Adrenal gland (tissue), 9 donors: ENCODE measurements at regions not wholly inside any gene's neighbourhood (a gene's known extent, or its start where the extent isn't known, plus 50 kb on each side); places are given as distances from the start of the nearest gene placed in this dataset.

Experiments used
- DNase-seq, 7 donors: peaks; one replicate each; pipeline ENCODE4 v3.0.0-alpha.2; 2019 to 2020
- H3K27ac ChIP-seq, 5 donors: fragments of 200-600 bp; sonication (generic) in 4 of 5; 1 replicate in 3 of 5; 2 replicates in 2 of 5; pipeline versions ENCODE4 v1.5.1 to v1.8.0; 2016 to 2020; ENCODE audit warnings: mild to moderate bottlenecking in 1 of 5
- H3K27me3 ChIP-seq: fragments of 200-600 bp; 2 replicates; pipeline ENCODE4 v1.8.0; 2021
- H3K36me3 ChIP-seq, 2 donors: fragments of 200-600 bp; replicated peaks in 1 of 2; 1 replicate in 1 of 2; 2 replicates in 1 of 2; pipeline versions ENCODE4 v1.5.1 to v1.8.0; 2018 to 2022
- H3K4me1 ChIP-seq, 2 donors: fragments of 200-600 bp; replicated peaks in 1 of 2; 1 replicate in 1 of 2; 2 replicates in 1 of 2; pipeline versions ENCODE4 v1.5.1 to v1.8.0; 2018 to 2021
- H3K4me3 ChIP-seq, 4 donors: fragments of 200-600 bp; sonication (generic) in 3 of 4; one replicate each; pipeline ENCODE4 v1.5.1; 2016 to 2018
- H3K9me3 ChIP-seq, 3 donors: fragments of 200-600 bp; sonication (generic) in 1 of 3; replicated peaks in 1 of 3; 1 replicate in 2 of 3; 2 replicates in 1 of 3; pipeline versions ENCODE4 v1.5.1 to v1.8.0; 2016 to 2021
- POLR2A ChIP-seq, 2 donors: fragments of 450-650 bp; IDR thresholded peaks; one replicate each; pipeline ENCODE4 v1.6.1; 2017; ENCODE audit warnings: antibody characterized with exemption in 2 of 2, mild to moderate bottlenecking in 2 of 2, moderate library complexity in 1 of 2
- WGBS, 4 donors: extraction: QIAGEN DNeasy Blood & Tissue Kit in 2 of 4; methylation state at CpG; one replicate each; pipeline versions ENCODE4 v1.1.5 to v1.1.7; 2013 to 2017; 5-methylcytosine and 5-hydroxymethylcytosine counted together
- intact Hi-C, 2 donors: fragments of 100-400 bp; cut with DNase I; formaldehyde crosslinking; loops; one replicate each; pipeline versions ENCODE4 v1.14.1 to v1.15.0; 2022 to 2023
- TF ChIP-seq, protein P1 (sequence below), 6 experiments: fragments of 450-650 bp in 4 of 6; fragments of 200-600 bp in 2 of 6; sonication (generic) in 1 of 6; IDR thresholded peaks; 1 replicate in 5 of 6; 2 replicates in 1 of 6; pipeline versions ENCODE4 v1.5.1 to v1.8.0; 2016 to 2021; ENCODE audit warnings: antibody characterized with exemption in 6 of 6, mild to moderate bottlenecking in 2 of 6, moderate library complexity in 1 of 6
- donor health status: healthy with polysubstance abuse.
- donor health status: Bipolar disorder and iron deficiency.
- donor health status: DM: yes; HTN: yes; CAD: no.
- donor health status: DM: no; HTN: no; CAD: no.
- donor health status: DM: no; HTN: no; CAD: no.

- DNase-seq, result no peak
- no peaks in the 10 kb centered on the region for H3K27me3 ChIP-seq
- WGBS, 4 donors, result 90 to 100% (median 92%) methylated on average over 1 of the region's 1 CpG
- no peaks in the 10 kb centered on the region for H3K36me3 ChIP-seq
- TF ChIP-seq, protein P1, sequence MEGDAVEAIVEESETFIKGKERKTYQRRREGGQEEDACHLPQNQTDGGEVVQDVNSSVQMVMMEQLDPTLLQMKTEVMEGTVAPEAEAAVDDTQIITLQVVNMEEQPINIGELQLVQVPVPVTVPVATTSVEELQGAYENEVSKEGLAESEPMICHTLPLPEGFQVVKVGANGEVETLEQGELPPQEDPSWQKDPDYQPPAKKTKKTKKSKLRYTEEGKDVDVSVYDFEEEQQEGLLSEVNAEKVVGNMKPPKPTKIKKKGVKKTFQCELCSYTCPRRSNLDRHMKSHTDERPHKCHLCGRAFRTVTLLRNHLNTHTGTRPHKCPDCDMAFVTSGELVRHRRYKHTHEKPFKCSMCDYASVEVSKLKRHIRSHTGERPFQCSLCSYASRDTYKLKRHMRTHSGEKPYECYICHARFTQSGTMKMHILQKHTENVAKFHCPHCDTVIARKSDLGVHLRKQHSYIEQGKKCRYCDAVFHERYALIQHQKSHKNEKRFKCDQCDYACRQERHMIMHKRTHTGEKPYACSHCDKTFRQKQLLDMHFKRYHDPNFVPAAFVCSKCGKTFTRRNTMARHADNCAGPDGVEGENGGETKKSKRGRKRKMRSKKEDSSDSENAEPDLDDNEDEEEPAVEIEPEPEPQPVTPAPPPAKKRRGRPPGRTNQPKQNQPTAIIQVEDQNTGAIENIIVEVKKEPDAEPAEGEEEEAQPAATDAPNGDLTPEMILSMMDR (IDR thresholded peaks at IDR 0.05), result no peak
- TF ChIP-seq POLR2A (IDR thresholded peaks at IDR 0.05), result no peak
- no peak overlapping the region for H3K4me3 ChIP-seq
- intact Hi-C loops, result no loop called here
- H3K9me3 ChIP-seq, result peaks cover 0 to 14% (median 0%) of the 10 kb centered on the region in 3 donors
- H3K4me1 ChIP-seq, result no peaks in the 10 kb centered on the region
- no peak overlapping the region for H3K27ac ChIP-seq
These were observed 155.9 kb upstream of the SPATS2L start for GRCh38 chr2:200150411-200151086.

DNA sequence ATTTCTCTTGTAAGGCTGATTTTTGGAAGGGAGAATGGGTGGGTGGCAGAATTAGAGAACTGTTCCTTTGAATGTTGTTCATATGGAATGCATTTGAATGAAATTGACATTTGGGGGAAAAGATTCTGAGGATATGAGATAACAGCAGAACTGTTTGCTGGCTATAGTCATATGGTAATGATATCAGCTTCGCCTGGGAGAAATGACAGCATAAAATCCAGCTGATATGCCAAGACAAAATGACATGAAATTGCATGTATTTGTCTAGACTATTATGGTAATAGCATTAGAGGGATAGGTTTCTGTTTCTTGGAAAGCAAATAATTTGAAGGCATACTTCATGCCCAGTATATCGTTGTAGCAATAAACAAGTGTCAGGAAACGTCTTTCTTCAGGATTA is 150.8 kb upstream of the SPATS2L start:
- intact Hi-C loops, result no loop called here
- TF ChIP-seq, protein P1 (IDR thresholded peaks at IDR 0.05), result no peak
- TF ChIP-seq POLR2A (IDR thresholded peaks at IDR 0.05), result no peak
- no peak for DNase-seq
- Histone ChIP-seq H3K27me3 (no peaks in the 10 kb centered on the region), H3K4me3 (peak overlapping the region in 1 of 4 donors; percentile 39), H3K27ac (no peak overlapping the region), H3K4me1 (peaks cover 0 to 5% of the 10 kb centered on the region in 2 donors), H3K9me3 (peaks cover 0 to 6% (median 0%) of the 10 kb centered on the region in 3 donors), H3K36me3 (no peaks in the 10 kb centered on the region)
- 71 to 90% (median 87%) methylated on average over 3 of the region's 3 CpGs for WGBS, 4 donors

GRCh38 chr2:200156166-200156835 is 150.2 kb upstream of the SPATS2L start:
- Histone ChIP-seq H3K4me1 (peaks cover 0 to 5% of the 10 kb centered on the region in 2 donors), H3K36me3 (no peaks in the 10 kb centered on the region), H3K4me3 (peak overlapping the region in 3 of 4 donors; percentile 10 to 39 (median 15)), H3K27me3 (no peaks in the 10 kb centered on the region), H3K9me3 (no peaks in the 10 kb centered on the region), H3K27ac (peak overlapping the region in 2 of 5 donors; percentile 33 to 43)
- no peak for TF ChIP-seq POLR2A (IDR thresholded peaks at IDR 0.05)
- TF ChIP-seq, protein P1 (IDR thresholded peaks at IDR 0.05), result no peak
- intact Hi-C loops, result no loop called here
- DNase-seq, result peak; percentile 42 to 77 (median 70)
- 31 to 43% (median 35%) methylated on average over 5 of the region's 5 CpGs for WGBS, 4 donors

DNA sequence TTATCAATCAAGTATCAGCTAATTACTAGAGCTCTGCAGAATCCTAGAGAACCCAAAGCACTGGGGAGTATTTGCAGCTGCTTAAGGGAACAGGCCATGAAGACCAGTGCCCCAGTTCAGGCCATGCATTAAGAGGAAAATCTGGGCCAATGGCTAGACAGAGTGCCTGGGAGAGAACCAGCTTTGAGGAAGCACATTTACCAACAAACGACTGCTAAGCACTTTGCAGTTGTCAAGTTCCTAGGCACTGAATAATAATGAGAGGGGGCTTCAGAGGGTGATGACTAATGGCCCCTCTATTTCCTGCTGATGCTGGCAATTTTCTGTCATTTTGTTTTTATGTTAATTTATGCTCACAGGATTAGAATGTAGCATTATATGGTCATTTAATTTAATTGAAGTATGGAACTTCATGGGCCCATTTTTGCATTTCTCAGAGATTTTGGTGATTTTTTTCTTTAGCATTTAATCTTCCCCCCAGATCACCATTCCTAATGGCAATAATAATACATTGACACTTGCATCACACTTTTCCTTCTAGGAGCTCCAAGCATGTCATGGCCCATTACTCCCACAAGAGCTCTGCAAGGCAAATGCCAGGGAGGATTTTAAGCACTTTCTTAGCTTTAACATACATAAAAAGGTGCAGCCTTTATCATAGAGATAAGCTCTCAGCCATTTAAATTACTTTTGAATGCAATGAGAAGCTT is 147.7 kb upstream of the SPATS2L start:
- Histone ChIP-seq H3K36me3 (no peaks in the 10 kb centered on the region), H3K27ac (no peak overlapping the region), H3K27me3 (no peaks in the 10 kb centered on the region), H3K9me3 (no peaks in the 10 kb centered on the region), H3K4me1 (peaks cover 0 to 5% of the 10 kb centered on the region in 2 donors), H3K4me3 (no peak overlapping the region)
- WGBS, 4 donors, result 59 to 73% (median 67%) methylated on average over 1 of the region's 1 CpG
- DNase-seq, result no peak
- intact Hi-C loops, result no loop called here
- no peak for TF ChIP-seq POLR2A (IDR thresholded peaks at IDR 0.05)
- TF ChIP-seq, protein P1 (IDR thresholded peaks at IDR 0.05), result no peak
